ENCODE measurements at regions not wholly inside any gene's neighbourhood (a gene's known extent, or its start where the extent isn't known, plus 50 kb on each side); places are given as distances from the start of the nearest gene placed in this dataset.

GRCh38 chr13:106810069-106810468, 242.1 kb upstream of the ARGLU1 start:
- intact Hi-C loops (cut with DNase I) = no loop called here
- Histone ChIP-seq H3K27ac (replicated peaks in 1 of 4) (no peak overlapping the region), H3K36me3 (no peaks in the 10 kb centered on the region), H3K4me3 (no peak overlapping the region), H3K9me3 (no peaks in the 10 kb centered on the region), H3K4me1 (no peaks in the 10 kb centered on the region), H3K27me3 (no peaks in the 10 kb centered on the region)
- TF ChIP-seq POLR2AphosphoS5 (IDR thresholded peaks at IDR 0.05) (no peak), POLR2A (IDR thresholded peaks at IDR 0.05; ENCODE audit: low read depth) (no peak), CTCF (IDR thresholded peaks at IDR 0.05) (no peak), EP300 (IDR thresholded peaks at IDR 0.05) (no peak)
- WGBS = 75% methylated on average over 3 of the region's 3 CpGs
- DNase-seq (ENCODE audit: extremely low spot score) = no peak

- H3K9me3 ChIP-seq = no peaks in the 10 kb centered on the region
- H3K4me1 ChIP-seq = no peaks in the 10 kb centered on the region
- WGBS = 87% methylated on average over 3 of the region's 3 CpGs
- H3K4me3 ChIP-seq = no peak overlapping the region
- no peak for DNase-seq (ENCODE audit: extremely low spot score)
- no peaks in the 10 kb centered on the region for H3K36me3 ChIP-seq
- intact Hi-C loops (cut with DNase I) = no loop called here
- H3K27me3 ChIP-seq = no peaks in the 10 kb centered on the region
- no peak overlapping the region for H3K27ac ChIP-seq (replicated peaks in 1 of 4)
- TF ChIP-seq POLR2AphosphoS5 (IDR thresholded peaks at IDR 0.05) (no peak), CTCF (IDR thresholded peaks at IDR 0.05) (no peak), POLR2A (IDR thresholded peaks at IDR 0.05; ENCODE audit: low read depth) (no peak), EP300 (IDR thresholded peaks at IDR 0.05) (no peak)
Observed at GRCh38 chr13:106804991-106805390, 237.1 kb upstream of the ARGLU1 start.

GRCh38 chr13:106802917-106803316, 235.0 kb upstream of the ARGLU1 start:
- no peak overlapping the region for H3K27ac ChIP-seq (replicated peaks in 1 of 4)
- no peaks in the 10 kb centered on the region for H3K36me3 ChIP-seq
- no peaks in the 10 kb centered on the region for H3K4me1 ChIP-seq
- 85% methylated on average over 5 of the region's 6 CpGs for WGBS
- no peak for DNase-seq (ENCODE audit: extremely low spot score)
- H3K9me3 ChIP-seq = no peaks in the 10 kb centered on the region
- no peak overlapping the region for H3K4me3 ChIP-seq
- no peaks in the 10 kb centered on the region for H3K27me3 ChIP-seq
- intact Hi-C loops (cut with DNase I) = no loop called here
- no peak for TF ChIP-seq EP300 (IDR thresholded peaks at IDR 0.05)
- no peak for TF ChIP-seq POLR2AphosphoS5 (IDR thresholded peaks at IDR 0.05)
- no peak for TF ChIP-seq POLR2A (IDR thresholded peaks at IDR 0.05; ENCODE audit: low read depth)
- no peak for TF ChIP-seq CTCF (IDR thresholded peaks at IDR 0.05)

- Histone ChIP-seq H3K4me3 (no peak overlapping the region), H3K27ac (replicated peaks in 1 of 4) (no peak overlapping the region), H3K27me3 (no peaks in the 10 kb centered on the region), H3K4me1 (no peaks in the 10 kb centered on the region), H3K36me3 (no peaks in the 10 kb centered on the region), H3K9me3 (no peaks in the 10 kb centered on the region)
- WGBS = 77% methylated on average over 10 of the region's 10 CpGs
- TF ChIP-seq POLR2AphosphoS5 (IDR thresholded peaks at IDR 0.05) (no peak), POLR2A (IDR thresholded peaks at IDR 0.05; ENCODE audit: low read depth) (no peak), EP300 (IDR thresholded peaks at IDR 0.05) (no peak), CTCF (IDR thresholded peaks at IDR 0.05) (no peak)
- intact Hi-C loops (cut with DNase I) = no loop called here
- no peak for DNase-seq (ENCODE audit: extremely low spot score)
Observed at GRCh38 chr13:106799781-106800335, 231.9 kb upstream of the ARGLU1 start.

- WGBS = 89% methylated on average over 9 of the region's 9 CpGs
- H3K4me3 ChIP-seq = no peak overlapping the region
- intact Hi-C loops (cut with DNase I) = no loop called here
- no peak overlapping the region for H3K27ac ChIP-seq (replicated peaks in 1 of 4)
- no peaks in the 10 kb centered on the region for H3K9me3 ChIP-seq
- TF ChIP-seq POLR2AphosphoS5 (IDR thresholded peaks at IDR 0.05) (no peak), POLR2A (IDR thresholded peaks at IDR 0.05; ENCODE audit: low read depth) (no peak), CTCF (IDR thresholded peaks at IDR 0.05) (no peak), EP300 (IDR thresholded peaks at IDR 0.05) (no peak)
- no peak for DNase-seq (ENCODE audit: extremely low spot score)
- H3K4me1 ChIP-seq = no peaks in the 10 kb centered on the region
- H3K36me3 ChIP-seq = no peaks in the 10 kb centered on the region
- H3K27me3 ChIP-seq = no peaks in the 10 kb centered on the region
Observed at GRCh38 chr13:106797081-106797640, 229.2 kb upstream of the ARGLU1 start.
